GM23338 (cell line): ENCODE measurements at regions not wholly inside any gene's neighbourhood (a gene's known extent, or its start where the extent isn't known, plus 50 kb on each side); places are given as distances from the start of the nearest gene placed in this dataset.

ENCODE experiments used
- ATAC-seq: fragments of 200-7000 bp; cut with Tn5 transposase; 3 replicates; pipeline ENCODE4 v1.9.1; 2020
- DNase-seq: peaks from one replicate; pipeline ENCODE4 v3.0.0-alpha.2; 2015; ENCODE audit warnings: low spot score
- H2AFZ ChIP-seq: fragments of 200-600 bp; sonication (generic); 2 replicates; pipeline ENCODE4 v1.8.0; 2016; ENCODE audit warnings: antibody characterized with exemption, mild to moderate bottlenecking, moderate library complexity
- H3F3A ChIP-seq: fragments of 200-600 bp; sonication (generic); replicated peaks from 2 replicates; pipeline ENCODE4 v1.8.0; 2017; ENCODE audit warnings: antibody characterized with exemption, mixed run types, low read depth
- H3K27ac ChIP-seq: fragments of 200-600 bp; sonication (generic); 2 replicates; pipeline ENCODE4 v1.6.1; 2016; ENCODE audit warnings: low read depth
- H3K27me3 ChIP-seq: fragments of 200-600 bp; sonication (generic); 2 replicates; pipeline ENCODE4 v1.8.0; 2016; ENCODE audit warnings: mild to moderate bottlenecking, mixed run types, moderate library complexity; ENCODE audit not compliant: insufficient read depth
- H3K36me3 ChIP-seq: fragments of 200-600 bp; sonication (generic); 2 replicates; pipeline ENCODE4 v1.8.0; 2016; ENCODE audit warnings: mild to moderate bottlenecking; ENCODE audit not compliant: insufficient read depth
- H3K4me1 ChIP-seq: fragments of 200-600 bp; sonication (generic); 2 replicates; pipeline ENCODE4 v1.8.0; 2016; ENCODE audit warnings: mild to moderate bottlenecking, moderate library complexity; ENCODE audit not compliant: insufficient read depth
- H3K4me2 ChIP-seq: fragments of 200-600 bp; sonication (generic); 2 replicates; pipeline ENCODE4 v1.7.1; 2017; ENCODE audit warnings: mixed run types
- H3K4me3 ChIP-seq: fragments of 200-600 bp; sonication (generic); 2 replicates; pipeline ENCODE4 v1.6.1; 2016; ENCODE audit warnings: mixed run types
- H3K79me2 ChIP-seq: fragments of 200-600 bp; sonication (generic); replicated peaks from 2 replicates; pipeline ENCODE4 v1.8.0; 2017; ENCODE audit warnings: mild to moderate bottlenecking; ENCODE audit not compliant: insufficient read depth
- H3K9me2 ChIP-seq: fragments of 200-600 bp; sonication (generic); 2 replicates; pipeline ENCODE4 v1.8.0; 2017; ENCODE audit not compliant: insufficient read depth
- H4K20me1 ChIP-seq: fragments of 200-600 bp; sonication (generic); replicated peaks from 2 replicates; pipeline ENCODE4 v1.8.0; 2017; ENCODE audit warnings: mild to moderate bottlenecking; ENCODE audit not compliant: insufficient read depth
- H3K27ac Mint-ChIP-seq: 2 replicates; pipeline ENCODE4 v1.8.0; 2020; ENCODE audit warnings: inconsistent platforms, mild to moderate bottlenecking, moderate library complexity, mixed read lengths
- H3K27me3 Mint-ChIP-seq: 3 replicates; pipeline ENCODE4 v1.8.0; 2022; ENCODE audit warnings: low read depth, mild to moderate bottlenecking, moderate library complexity, mixed read lengths, inconsistent platforms; ENCODE audit not compliant: insufficient read depth, poor library complexity
- H3K36me3 Mint-ChIP-seq: 3 replicates; pipeline ENCODE4 v1.8.0; 2021; ENCODE audit warnings: low read depth, mild to moderate bottlenecking, inconsistent platforms, moderate library complexity, mixed read lengths
- H3K4me1 Mint-ChIP-seq: 3 replicates; pipeline ENCODE4 v1.8.0; 2020; ENCODE audit warnings: mild to moderate bottlenecking, inconsistent platforms, mixed read lengths
- H3K4me3 Mint-ChIP-seq: 3 replicates; pipeline ENCODE4 v1.8.0; 2021; ENCODE audit warnings: moderate library complexity, mild to moderate bottlenecking, inconsistent platforms, mixed read lengths
- H3K9me3 Mint-ChIP-seq: 3 replicates; pipeline ENCODE4 v1.8.0; 2020; ENCODE audit warnings: moderate library complexity, mild to moderate bottlenecking, inconsistent platforms, mixed read lengths
- CREB1 ChIP-seq: fragments of 250-450 bp; sonication (Bioruptor Pico); IDR thresholded peaks from 2 replicates; pipeline ENCODE4 v1.5.0; 2020; ENCODE audit warnings: low read depth, mild to moderate bottlenecking, moderate library complexity
- CTCF ChIP-seq, 2 experiments: fragments of 200-600 bp in 1 of 2; sonication (generic) in 1 of 2; conservative IDR thresholded peaks; 2 replicates each; pipeline versions ENCODE4 v1.5.1 to v1.6.1; 2016 to 2017; ENCODE audit warnings: antibody characterized with exemption in 2 of 2, low read depth in 2 of 2, mild to moderate bottlenecking in 2 of 2, moderate library complexity in 1 of 2
- ETS1 ChIP-seq: IDR thresholded peaks from 2 replicates; pipeline ENCODE4 v1.6.1; 2016; ENCODE audit warnings: antibody characterized with exemption
- EZH2 ChIP-seq: fragments of 200-600 bp; sonication (generic); IDR thresholded peaks from one replicate; pipeline ENCODE4 v1.8.0; 2017; ENCODE audit warnings: antibody characterized with exemption, mild to moderate bottlenecking, low read depth; ENCODE audit not compliant: unreplicated experiment
- JUNB ChIP-seq: IDR thresholded peaks from one replicate; pipeline ENCODE4 v1.6.1; 2016; ENCODE audit warnings: antibody characterized with exemption; ENCODE audit not compliant: unreplicated experiment
- NANOG ChIP-seq: IDR thresholded peaks from 2 replicates; pipeline ENCODE4 v1.6.1; 2016; ENCODE audit warnings: antibody characterized with exemption, borderline replicate concordance
- STAT1 ChIP-seq: IDR thresholded peaks from one replicate; pipeline ENCODE4 v1.6.1; 2016; ENCODE audit warnings: antibody characterized with exemption; ENCODE audit not compliant: unreplicated experiment
- ZNF114 ChIP-seq: fragments of 250-450 bp; sonication (Bioruptor Pico); IDR thresholded peaks from 2 replicates; pipeline ENCODE4 v1.5.0; 2020; ENCODE audit warnings: mild to moderate bottlenecking, moderate library complexity
- ZNF331 ChIP-seq: fragments of 250-450 bp; sonication (Bioruptor Pico); IDR thresholded peaks from 2 replicates; pipeline ENCODE4 v1.5.0; 2020; ENCODE audit warnings: low read depth, mild to moderate bottlenecking, moderate library complexity
- ZNF462 ChIP-seq: fragments of 250-450 bp; sonication (Bioruptor Pico); IDR thresholded peaks from 2 replicates; pipeline ENCODE4 v1.5.0; 2020; ENCODE audit warnings: mild to moderate bottlenecking, moderate library complexity

DNA sequence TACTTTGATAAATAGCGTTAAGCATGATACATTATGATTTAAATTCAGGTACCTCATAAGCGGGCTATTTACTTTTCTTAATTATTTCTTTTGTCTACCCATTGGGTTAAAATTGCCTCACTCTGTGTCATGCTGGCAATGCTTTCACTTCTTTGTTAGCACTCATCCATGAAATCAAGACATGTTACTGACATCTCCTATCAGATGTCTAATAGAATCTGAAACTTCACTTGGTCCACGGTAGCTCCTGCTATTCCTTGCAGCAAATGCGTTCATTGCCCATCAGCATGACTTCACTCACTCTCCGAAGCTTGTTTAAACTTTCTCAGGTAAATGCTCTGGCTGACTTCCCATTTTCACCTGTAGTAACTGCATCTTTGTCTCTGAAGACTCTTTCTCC lies 193.5 kb upstream of the EDIL3 start:
- H3K27me3 ChIP-seq = no peaks in the 10 kb centered on the region
- no peak overlapping the region for H3K27ac ChIP-seq
- no peaks in the 10 kb centered on the region for H4K20me1 ChIP-seq
- peak overlapping the region; percentile 79 for H2AFZ ChIP-seq
- H3K4me1 Mint-ChIP-seq = peaks cover 15% of the 10 kb centered on the region
- H3K4me2 ChIP-seq = no peak overlapping the region
- H3K4me3 ChIP-seq = no peak overlapping the region
- no peak overlapping the region for H3K27ac Mint-ChIP-seq
- H3K9me2 ChIP-seq = no peaks in the 10 kb centered on the region
- peaks cover 9% of the 10 kb centered on the region for H3K4me1 ChIP-seq
- no peak overlapping the region for H3K4me3 Mint-ChIP-seq
- H3K27me3 Mint-ChIP-seq = no peaks in the 10 kb centered on the region
- H3K36me3 Mint-ChIP-seq = no peaks in the 10 kb centered on the region
- DNase-seq = no peak
- no peaks in the 10 kb centered on the region for H3K79me2 ChIP-seq
- no peaks in the 10 kb centered on the region for H3F3A ChIP-seq
- TF ChIP-seq ZNF331 (CRISPR knock-in tag) = no peak
- TF ChIP-seq STAT1 = no peak
- no peak for TF ChIP-seq CREB1 (CRISPR knock-in tag)
- TF ChIP-seq CTCF (conservative IDR thresholded peaks at IDR 0.05; ENCODE audit: low read depth in 2 of 2) = no peak
- TF ChIP-seq ETS1 = no peak
- TF ChIP-seq EZH2 = no peak
- no peak for TF ChIP-seq ZNF462 (CRISPR knock-in tag)
- no peak for TF ChIP-seq JUNB
- no peak for TF ChIP-seq NANOG
- no peak for TF ChIP-seq ZNF114 (CRISPR knock-in tag)
- no peaks in the 10 kb centered on the region for H3K36me3 ChIP-seq
- ATAC-seq = no peak; the same call in 2 of the 3 replicates
- no peaks in the 10 kb centered on the region; the same call in 2 of the 3 replicates for H3K9me3 Mint-ChIP-seq
